NOMO-1 treated with DMSO at 0.1 percent for 48 hours (cell line): ENCODE measurements at regions not wholly inside any gene's neighbourhood (a gene's known extent, or its start where the extent isn't known, plus 50 kb on each side); places are given as distances from the start of the nearest gene placed in this dataset.
"Not testable (repeated sequence)": the region's sequence is repeated elsewhere in the genome, so short reads cannot be mapped to it uniquely, and the experiment has no call there.

ENCODE experiments used
- DNase-seq: peaks from one replicate; lab custom pipeline; 2025; ENCODE audit not compliant: unreplicated experiment; lab: John Stamatoyannopoulos, UW

DNA sequence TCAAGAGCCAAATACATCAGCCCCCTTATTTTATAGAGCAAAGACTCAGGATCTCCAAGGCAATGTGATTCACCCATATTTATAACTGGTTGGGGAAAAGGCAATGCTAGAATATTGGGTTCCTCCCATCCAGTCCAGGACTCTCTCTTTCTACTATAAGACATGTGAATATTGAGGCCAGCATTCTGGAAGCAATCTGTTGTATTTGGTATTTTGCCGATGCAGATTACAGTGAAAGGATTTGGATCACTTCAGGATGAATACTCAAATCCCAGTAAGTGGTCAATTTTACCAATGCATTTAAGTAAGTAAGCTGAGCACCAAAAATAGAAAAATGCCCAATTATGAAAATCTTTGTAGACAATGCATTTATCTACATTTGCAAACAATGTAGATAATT, 1834.7 kb upstream of the PIK3C3 start:
- no peak for DNase-seq

DNA sequence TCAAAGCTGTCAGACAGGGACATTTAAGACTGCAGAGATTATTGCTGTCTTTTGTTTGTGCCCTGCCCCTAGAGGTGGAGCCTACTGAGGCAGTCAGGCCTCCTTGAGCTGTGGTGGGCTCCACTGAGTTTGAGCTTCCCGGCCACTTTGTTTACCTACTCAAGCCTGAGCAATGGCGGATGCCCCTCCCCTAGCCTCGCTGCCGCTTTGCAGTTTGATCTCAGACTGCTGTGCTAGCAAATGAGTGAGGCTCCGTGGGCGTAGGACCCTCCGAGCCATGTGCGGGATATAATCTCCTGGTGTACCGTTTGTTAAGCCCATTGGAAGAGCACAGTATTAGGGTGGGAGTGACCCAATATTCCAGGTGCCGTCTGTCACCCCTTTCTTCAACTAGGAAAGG, 1835.5 kb upstream of the PIK3C3 start:
- DNase-seq, result not testable (repeated sequence)

DNA sequence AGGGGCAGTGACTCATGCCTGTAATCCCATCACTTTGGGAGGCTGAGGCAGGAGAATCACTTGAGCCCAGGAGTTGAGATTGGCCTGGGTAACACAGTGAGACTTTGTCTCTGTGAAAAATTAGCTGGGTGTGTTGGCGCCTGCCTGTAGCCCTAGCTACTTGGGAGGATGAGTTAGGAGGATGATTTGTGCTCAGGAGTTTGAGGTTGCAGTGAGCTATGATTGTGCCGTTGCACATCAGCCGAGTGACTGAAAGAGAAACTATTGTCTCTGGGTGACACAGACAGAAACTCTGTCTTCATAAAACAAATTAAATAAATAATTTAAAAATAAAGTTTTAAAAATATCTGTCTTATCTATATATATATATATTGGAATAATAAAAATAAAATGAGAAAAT, 1844.6 kb upstream of the PIK3C3 start:
- DNase-seq, result no peak

DNA sequence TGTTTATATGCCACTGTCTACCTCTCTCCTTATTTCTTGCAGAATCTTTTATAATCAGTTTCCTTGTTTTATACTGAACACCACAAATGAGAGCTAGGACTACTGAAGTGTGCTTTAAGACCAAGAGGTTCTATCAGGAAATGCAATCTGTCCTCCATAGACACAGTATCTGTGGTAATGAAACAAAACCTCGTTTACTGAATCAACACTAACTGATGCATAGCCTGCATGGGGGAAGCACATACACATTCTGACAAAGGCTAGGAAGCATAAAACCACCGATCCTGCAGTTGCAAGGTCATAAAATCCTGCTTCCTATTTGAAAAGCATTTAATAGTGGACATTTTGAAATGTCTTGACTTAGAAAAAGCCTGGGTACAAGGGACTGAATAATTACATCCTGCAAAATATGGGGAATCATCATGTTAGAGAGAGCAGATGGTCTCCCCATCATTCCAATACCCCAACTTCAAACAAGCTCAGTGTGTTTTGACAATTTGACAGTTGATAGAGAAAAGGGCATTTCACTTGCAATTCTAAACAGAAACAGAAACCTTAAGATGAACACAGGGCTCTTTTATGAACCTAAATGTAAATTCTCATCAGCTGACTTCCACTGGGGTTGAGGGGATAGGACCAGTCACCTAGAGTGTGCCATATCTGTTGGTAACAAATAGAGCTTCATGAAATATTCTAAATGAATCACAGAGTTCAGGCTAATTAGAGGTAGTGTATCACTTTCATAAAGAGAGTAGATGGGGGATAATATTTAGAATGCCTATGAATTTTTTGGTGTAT, 1845.6 kb upstream of the PIK3C3 start:
- DNase-seq, result no peak

DNA sequence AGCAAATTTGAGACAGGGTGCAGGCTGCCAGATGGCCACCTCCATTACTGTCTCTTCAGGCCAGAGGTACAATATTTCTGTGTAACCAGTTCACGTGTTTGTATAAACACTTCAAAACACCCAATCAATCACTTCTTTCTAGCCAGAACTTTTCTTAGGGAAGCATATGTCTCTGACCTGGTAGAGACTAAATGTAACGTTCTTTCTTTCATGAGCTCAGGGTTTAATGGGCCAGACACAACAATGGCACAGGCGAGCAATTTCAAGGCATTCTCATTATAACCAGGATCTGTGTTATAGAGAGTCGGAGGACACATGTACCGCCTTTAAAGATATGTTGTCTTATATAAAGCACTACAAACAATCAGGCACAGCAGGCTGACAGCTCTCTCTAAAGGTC, 1846.4 kb upstream of the PIK3C3 start:
- DNase-seq, result no peak

DNA sequence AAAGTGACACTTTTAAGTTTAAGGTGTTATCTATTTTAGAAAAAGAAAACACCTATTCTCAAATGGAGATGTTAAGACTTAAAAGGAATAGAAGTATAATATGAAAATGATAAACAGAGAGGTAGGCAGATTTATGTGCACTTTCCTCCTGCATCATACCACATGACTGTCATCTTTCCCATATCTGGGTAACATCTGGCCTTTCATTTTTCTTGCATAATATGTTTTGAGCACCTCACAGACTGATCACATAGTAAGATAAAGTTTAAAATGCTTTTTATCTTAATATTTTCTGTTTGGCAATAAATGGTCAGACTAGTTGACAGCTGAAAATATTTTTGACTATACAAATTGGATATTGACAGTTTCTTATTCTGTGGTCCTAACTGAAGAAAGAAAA, 1852.1 kb upstream of the PIK3C3 start:
- no peak for DNase-seq

DNA sequence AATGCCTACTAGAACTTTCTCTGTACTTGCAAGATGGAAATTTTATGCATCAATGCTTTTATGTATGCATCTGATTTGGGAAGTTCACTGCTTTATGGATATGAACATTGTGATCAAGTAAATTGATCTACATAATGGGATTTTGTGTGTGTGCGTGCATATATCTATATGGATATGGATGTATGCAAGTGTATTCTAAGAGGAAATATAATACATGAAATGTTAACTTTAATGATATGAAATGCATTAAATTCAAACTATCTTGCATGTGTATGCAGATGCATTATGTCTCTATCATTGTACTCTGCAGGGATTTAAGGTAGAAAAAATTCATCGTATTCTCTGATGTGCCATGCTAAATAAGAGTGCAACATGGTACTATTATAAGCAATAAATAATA, 1855.4 kb upstream of the PIK3C3 start:
- no peak for DNase-seq

DNA sequence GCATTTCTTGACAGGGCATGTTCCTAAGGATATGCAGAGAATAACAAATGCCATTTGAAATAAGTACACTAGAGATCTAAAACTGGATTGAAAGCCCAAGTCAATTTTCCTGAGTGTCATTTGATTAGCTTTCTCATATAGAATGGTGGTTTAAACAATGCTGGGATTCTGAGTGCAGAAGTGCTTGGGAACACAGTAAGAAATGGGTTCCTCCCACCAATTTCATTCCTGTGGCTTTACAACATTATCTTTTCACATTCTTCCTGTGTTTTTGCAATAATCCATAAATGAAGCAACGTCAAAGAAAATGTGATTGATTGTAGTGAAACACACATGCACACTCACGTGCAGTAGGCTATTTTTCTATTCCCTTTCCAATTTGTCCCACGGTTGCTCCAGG, 1858.4 kb upstream of the PIK3C3 start:
- DNase-seq, result no peak

DNA sequence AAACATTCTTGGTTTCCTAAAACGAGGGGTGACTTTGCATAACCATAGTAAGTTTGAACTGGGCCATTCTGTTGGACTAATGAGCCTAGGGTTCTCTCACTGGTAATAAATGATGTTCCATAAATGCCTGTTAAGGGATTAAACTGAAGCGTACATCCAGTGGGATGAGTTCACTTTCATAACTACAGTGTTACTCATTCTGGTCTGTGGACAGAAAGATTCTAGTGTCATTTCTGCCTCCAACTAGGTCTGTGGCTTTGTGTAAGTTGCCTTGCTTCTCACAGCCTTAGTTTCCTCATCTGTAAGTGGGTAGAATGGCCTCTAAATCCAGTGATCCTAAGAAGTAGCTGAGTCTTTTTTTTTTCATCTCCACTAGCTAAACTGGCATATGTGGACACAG, 1860.6 kb upstream of the PIK3C3 start:
- no peak for DNase-seq

DNA sequence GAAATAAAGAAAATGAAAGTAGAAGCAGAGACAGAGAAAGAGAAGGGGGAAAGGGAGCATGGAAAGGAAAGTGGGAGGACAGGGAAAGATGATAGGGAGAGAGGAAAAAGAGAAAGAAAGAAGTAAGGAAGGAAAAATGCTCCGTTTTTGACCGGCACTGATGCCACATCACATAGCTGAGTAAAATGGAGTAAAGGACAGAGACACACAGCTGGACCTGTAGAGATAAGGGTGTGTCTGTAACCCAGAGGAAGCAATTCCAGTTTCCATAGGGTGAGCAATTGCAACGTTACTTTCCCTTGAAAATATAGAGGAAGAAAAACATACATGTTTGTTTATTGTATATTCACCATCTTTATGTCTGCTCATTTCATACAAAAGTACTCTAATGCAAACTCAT, 1866.9 kb upstream of the PIK3C3 start:
- DNase-seq, result no peak

DNA sequence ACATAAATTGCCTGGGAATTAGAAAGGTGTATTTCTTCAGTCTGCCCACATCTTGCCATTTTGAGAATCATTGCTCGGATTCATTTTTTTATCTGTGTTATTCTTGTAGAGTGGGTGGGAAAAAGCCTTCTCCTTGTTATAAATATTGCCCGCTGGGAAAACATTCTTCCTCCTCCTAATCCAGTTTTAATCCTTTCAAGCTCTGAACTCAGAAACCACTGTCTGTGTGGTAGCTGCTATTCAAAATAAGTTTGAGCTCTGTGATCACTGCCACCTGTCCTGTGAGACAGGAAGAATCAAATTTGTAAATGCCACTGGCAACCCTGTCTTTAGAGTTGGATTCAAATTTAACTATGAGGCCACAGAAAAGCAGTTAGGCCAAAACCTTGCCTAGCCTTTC, 1875.2 kb upstream of the PIK3C3 start:
- DNase-seq, result no peak

DNA sequence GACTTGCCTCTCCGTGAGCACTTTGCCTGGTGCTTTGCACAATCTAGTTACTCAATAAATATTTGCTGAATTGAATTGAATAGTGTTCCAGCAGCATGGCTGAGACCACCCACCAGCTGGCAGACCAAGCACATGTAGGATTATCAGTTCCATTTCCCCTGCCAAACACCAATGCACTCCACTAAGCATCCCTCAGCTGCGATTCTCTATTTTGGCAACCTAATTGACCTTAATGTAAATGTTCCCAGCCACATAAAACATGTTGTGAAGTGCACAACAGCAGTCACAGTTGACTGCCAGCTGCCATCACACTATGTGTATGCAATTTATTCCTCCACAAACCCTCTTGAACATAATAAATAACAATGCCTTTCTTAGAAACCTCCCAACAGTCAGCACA, 1879.4 kb upstream of the PIK3C3 start:
- no peak for DNase-seq

DNA sequence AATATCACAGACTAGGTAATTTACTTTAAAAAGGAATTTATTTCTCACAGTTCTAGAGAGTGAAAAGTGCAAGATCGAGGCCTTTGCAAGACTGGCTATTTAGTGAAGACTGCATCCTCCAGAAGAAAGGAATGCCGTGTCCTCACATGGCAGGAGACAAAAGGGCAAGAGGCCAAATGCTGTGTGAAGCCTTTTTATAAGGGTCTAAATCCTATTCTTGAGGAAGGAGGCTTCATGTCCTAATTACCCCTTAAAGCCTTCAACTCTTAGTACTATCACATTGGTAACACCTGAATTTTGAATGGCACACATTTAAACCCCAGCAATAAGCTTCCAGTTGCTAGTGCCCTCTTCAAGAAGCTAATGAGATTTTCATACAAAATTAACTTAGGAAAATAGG, 1882.3 kb upstream of the PIK3C3 start:
- no peak for DNase-seq

DNA sequence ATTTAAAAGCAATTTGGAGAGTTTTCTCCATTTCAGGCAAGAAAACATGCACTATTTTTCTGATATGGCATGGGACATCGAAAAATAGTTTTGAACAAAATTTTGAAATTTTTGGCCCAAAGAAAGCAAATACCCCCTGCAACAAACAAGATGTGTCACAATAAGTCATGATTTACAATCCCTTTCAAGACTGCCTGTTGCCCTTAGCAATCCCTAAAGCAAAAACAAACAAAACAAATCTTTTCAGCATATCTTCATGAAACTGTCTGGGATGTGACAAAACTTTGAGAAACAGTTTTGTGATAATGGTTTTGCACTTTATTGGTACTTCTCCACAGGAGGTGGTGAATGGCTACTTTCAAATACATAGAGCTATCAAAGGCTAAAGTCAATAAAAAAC, 1888.7 kb upstream of the PIK3C3 start:
- no peak for DNase-seq

DNA sequence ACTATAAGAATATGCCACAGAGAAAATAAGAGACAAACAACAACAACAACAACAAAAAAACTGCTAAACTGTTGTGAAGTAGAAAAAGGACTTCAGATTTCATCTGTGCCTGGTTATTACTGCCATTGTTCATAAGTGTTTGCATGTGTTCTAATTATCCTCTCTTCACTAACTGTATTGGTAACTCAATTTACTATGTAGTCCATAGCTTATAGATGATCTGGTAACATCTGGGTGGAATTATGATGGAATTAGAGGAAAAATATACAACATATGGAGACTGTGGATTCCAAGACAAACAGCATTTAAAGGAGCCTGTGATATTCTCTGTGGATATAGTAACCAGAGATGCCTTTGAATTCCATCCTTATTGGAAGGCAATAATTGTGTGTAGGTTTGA, 1891.5 kb upstream of the PIK3C3 start:
- DNase-seq, result no peak

DNA sequence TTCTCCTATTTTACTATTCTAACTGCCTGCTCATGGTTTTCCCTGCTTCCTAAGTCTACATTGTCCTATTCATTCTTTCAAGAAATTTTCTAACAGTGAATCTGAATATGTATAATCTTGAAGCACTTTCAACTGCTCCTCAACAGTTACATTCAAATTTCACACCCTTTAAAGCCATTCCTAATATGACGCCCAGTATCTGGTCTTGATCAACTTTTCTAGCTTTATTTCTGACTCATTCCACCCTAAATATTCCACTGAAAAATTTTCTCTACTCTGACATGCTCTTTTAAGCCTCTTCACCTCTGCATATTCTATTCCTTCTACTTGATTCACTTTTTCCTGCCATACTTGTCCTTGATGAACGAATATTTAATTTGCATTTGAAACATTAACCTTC, 1893.9 kb upstream of the PIK3C3 start:
- no peak for DNase-seq

DNA sequence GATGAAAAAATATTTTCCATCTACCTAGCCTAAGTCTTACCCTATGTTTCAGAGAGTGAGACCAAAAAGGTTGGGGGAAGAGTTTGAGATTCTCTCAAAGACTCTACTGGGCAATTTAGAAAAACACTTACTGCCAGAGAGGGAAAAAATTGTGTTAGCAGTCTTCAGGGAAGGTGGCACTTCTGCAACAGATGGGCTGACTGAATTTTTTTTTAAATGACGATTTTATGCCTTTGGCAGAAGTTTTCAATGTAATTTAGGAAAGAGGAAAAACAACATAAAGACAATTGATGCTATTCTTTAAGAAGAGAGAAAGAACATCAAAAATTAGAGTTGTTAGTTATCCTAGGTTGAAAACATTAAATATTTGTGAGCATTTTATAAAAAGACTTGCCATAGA, 1894.5 kb upstream of the PIK3C3 start:
- DNase-seq, result no peak

DNA sequence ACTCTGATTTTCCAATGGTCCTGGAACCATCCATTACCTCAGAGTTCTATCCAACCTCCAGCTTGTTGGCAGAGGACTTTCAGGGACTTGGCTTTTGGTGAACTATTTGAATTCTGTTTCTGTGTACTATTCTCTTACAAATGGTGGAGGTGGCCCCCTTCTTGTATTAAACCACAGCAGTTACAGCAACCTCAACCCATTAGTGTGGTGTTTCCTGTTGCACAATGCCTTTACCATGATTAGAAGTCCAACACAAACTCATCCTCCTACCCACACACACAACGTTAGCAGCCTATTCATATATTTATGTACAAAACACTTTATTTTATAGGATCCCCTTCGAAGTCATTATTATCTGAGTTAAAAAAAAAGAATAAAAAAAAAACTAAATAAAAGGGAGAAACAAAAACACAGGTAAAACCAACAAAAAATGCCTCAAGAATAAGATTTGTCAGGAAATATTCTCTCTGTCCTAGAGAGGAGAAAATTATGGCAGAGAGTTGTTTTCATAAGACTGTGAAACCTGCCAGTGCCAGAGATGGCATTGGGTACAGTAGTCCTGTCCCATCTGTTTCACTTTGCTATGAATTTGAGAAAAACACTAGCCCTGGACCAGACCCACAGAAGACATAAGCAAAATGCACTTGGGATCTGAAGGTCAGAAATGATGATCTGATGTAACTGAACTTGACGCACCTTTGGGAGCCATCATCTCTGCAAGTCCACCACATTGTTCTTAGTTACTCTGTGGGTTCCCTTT, 1896.0 kb upstream of the PIK3C3 start:
- peak; percentile 1 for DNase-seq

DNA sequence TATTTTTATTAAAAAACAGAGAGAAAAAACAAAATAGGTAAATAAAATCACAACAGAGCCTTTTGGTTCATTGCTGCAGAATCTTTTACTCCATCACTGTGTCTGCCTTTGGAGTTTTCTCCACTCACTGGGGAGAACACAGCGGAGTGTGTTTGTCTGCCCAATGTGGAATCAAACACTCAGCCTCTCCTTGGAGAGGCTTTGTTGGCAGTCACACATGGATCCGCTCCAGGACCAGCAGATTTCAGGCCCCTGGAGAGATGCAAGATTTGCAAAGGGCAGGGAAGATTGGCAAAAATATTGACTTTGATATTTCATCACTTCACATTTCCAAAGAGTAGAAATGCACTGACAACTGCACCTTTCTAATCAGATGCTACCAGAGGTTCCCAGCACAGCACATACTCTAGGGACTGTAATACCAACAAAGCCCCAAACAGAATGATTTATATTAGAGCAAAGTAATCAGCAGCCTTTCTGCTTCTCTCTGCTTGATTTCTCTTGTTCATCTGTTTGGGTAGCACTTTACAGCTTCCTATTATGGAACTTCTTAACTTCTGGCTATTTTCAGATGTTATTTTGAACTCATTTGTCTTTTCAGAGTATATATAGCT, 1898.8 kb upstream of the PIK3C3 start:
- no peak for DNase-seq

DNA sequence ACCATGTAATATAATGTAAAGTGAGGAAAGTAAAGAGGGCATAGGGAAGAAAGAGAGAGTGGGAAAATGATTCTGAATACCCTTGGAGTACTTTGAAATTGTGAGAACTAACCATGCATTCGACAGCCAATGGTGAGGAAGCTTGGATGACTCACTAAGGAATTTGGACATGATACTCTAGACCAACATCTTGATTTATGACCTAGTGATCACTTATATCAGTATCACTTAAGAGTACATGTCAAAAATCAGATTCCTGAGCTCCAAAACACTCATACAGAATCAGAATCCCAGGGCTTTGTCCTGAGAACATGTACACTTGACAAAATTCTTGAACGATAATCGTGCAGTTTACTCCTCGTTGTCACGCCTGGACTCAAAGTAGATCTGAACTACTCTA, 1899.8 kb upstream of the PIK3C3 start:
- DNase-seq, result no peak

DNA sequence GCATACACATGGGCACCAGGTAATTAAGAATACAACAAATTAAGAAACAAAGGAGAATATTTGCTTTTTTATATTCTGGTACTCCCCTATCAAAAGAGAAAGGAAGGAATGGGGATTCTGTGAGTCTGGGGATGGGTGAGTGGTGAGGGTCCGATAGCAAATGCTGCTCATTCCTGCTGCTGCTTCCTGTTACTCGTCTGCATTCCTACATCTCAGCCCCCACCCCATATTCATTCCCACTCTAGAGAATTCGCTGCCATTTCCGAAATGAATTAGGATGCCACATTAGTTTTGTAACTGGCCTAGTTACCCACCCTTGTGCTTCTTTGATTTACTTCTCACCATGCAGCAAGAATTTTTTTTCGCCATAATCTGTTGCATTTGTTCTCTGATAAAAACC, 1905.3 kb upstream of the PIK3C3 start:
- no peak for DNase-seq
